HS-27A (cell line): ENCODE measurements at regions not wholly inside any gene's neighbourhood (a gene's known extent, or its start where the extent isn't known, plus 50 kb on each side); places are given as distances from the start of the nearest gene placed in this dataset.

Experiments used
- DNase-seq: peaks from one replicate; pipeline ENCODE4 v3.0.0-alpha.2; 2012; ENCODE audit warnings: low read depth, missing footprints

GRCh38 chr5:162324328-162324727, 256.8 kb downstream of the GABRG2 start:
- no peak for DNase-seq

- DNase-seq, result no peak
Measured at GRCh38 chr5:162325143-162325727, 257.7 kb downstream of the GABRG2 start.

GRCh38 chr5:162334944-162335343, 267.4 kb downstream of the GABRG2 start:
- no peak for DNase-seq

GRCh38 chr5:162360373-162360931, 292.9 kb downstream of the GABRG2 start:
- DNase-seq, result no peak

GRCh38 chr5:162372256-162372655, 304.7 kb downstream of the GABRG2 start:
- no peak for DNase-seq

- no peak for DNase-seq
Measured at GRCh38 chr5:162377895-162378294, 310.3 kb downstream of the GABRG2 start.

GRCh38 chr5:162382839-162383238, 315.3 kb downstream of the GABRG2 start:
- no peak for DNase-seq

- no peak for DNase-seq
Measured at GRCh38 chr5:162384225-162384624, 316.7 kb downstream of the GABRG2 start.

GRCh38 chr5:162391833-162392232, 324.3 kb downstream of the GABRG2 start:
- no peak for DNase-seq

- DNase-seq, result no peak
Measured at GRCh38 chr5:162392336-162392735, 324.8 kb downstream of the GABRG2 start.

- DNase-seq, result no peak
Measured at GRCh38 chr5:162393534-162393933, 326.0 kb downstream of the GABRG2 start.

- no peak for DNase-seq
Measured at GRCh38 chr5:162407614-162408013, 340.0 kb downstream of the GABRG2 start.

GRCh38 chr5:162410365-162410764, 342.8 kb downstream of the GABRG2 start:
- no peak for DNase-seq

GRCh38 chr5:162429142-162429541, 361.6 kb downstream of the GABRG2 start:
- DNase-seq, result no peak

GRCh38 chr5:162434281-162434680, 366.7 kb downstream of the GABRG2 start:
- no peak for DNase-seq

GRCh38 chr5:162436055-162436454, 368.5 kb downstream of the GABRG2 start:
- no peak for DNase-seq

- DNase-seq, result no peak
Measured at GRCh38 chr5:162444129-162444762, 376.7 kb downstream of the GABRG2 start.

- no peak for DNase-seq
Measured at GRCh38 chr5:162456086-162456485, 388.5 kb downstream of the GABRG2 start.

GRCh38 chr5:162466011-162466410, 398.4 kb downstream of the GABRG2 start:
- no peak for DNase-seq

- no peak for DNase-seq
Measured at GRCh38 chr5:162473041-162473714, 405.6 kb downstream of the GABRG2 start.

- DNase-seq, result no peak
Measured at GRCh38 chr5:162474239-162474638, 406.7 kb downstream of the GABRG2 start.

GRCh38 chr5:162484095-162484494, 416.5 kb downstream of the GABRG2 start:
- no peak for DNase-seq

- no peak for DNase-seq
Measured at GRCh38 chr5:162484986-162485385, 417.4 kb downstream of the GABRG2 start.
